ENCODE measurements at regions not wholly inside any gene's neighbourhood (a gene's known extent, or its start where the extent isn't known, plus 50 kb on each side); places are given as distances from the start of the nearest gene placed in this dataset.

DNA sequence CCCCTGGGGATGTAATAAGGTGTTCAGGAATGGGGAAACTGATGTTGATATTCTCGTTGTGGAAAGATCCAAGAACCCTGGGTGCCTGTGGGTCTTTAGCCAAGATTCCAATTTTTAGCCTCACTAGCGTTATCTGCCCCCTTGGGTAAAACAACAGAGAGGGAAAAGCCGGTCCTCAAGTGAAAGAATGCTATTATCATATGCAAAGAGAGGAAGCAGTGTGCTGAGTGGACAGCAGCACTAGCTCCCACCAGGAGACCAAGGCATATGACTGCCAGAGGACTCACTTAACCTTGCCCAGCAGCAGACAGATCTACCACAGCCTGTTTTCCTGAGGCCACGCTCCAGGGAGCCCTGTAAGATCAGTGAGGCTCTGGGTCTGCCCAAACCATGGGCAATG lies 257.9 kb upstream of the CPEB2 start:
- DNase-seq, result no peak

DNA sequence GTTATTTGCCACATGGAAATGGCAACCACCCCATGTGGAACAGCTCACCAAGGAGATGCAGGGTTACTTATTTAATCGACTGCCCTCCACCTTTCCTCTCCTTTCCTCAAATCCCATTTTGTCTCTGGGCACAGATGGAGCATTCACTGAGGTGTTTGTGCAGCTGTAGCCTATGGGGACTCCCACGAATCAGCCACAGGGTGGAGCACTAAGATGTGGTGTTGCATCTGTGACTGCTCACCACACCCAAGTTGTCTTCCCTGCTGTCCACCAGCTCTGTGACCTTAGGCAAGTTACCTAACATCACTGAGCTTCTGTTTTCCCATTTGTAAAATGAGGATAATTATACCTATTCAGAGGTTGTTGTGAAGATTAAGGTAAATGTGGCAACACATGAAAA lies 252.4 kb upstream of the CPEB2 start:
- peak; percentile 82 for DNase-seq

DNA sequence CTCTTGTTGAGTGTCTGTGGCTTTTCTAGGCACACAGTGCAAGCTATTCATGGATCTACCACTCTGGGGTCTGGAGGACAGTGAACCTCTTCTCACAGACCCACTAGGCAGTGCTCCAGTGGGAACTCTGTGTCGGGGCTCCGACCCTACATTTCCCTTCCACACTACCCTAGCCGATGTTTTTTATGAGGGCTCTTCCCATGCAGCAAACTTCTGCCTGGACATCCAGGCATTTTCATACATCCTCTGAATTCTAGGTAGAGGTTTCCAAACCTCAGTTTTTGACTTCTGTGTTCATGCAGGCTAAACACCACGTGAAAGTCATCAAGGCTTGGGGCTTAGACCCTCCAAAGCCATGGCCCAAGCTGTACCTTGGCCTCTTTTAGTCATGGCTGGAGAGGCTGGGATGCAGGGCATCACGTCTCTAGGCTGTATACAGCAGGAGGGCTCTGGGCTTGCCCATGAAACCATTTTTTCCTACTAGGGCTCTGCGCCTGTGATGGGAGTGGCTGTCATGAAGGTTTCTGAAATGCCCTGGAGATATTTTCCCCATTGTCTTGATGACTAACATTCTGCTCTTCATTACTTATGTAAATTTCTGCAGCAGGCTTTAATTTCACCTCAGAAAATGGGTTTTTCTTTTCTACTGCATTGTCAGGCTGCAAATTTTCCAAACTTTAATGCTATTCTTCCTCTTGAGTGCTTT lies 249.8 kb upstream of the CPEB2 start:
- DNase-seq, result no peak

DNA sequence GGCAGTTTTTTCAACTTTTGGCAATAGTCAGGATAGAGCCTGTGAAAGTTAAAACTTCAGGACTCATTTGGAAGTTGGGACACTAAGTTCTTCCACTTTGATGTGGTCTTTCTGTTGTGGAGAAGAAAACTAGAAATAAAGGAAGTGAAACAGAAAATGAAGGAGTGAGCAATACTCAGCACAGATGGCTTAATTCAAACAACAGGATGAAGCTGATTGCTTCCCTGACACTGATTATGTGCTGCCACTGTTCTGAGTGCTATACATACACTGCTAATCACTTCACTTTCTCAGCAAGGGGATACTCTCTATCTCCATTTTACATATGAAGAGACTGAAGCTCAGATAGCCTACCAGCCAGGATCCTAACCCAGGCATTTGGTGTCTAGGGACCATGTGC lies 235.1 kb upstream of the CPEB2 start:
- peak; percentile 6 for DNase-seq

DNA sequence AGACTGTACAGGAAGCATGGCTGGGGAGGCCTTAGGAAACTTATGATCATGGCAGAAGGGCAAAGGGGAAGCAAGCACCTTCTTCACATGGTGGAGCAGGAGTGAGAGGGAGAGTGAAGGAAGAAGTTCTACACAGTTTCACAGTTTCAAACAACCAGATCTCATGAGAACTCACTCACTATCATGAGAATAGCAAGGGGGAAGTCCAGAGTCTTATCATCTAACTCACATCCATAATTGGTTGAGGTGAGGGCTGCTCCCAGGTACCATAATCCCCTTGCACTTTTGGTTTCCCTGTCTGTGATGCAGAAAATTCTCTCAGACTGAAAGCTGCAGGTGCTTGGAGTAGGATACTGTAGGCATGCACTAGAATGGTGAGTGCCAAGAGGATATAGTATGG lies 233.8 kb upstream of the CPEB2 start:
- no peak for DNase-seq

DNA sequence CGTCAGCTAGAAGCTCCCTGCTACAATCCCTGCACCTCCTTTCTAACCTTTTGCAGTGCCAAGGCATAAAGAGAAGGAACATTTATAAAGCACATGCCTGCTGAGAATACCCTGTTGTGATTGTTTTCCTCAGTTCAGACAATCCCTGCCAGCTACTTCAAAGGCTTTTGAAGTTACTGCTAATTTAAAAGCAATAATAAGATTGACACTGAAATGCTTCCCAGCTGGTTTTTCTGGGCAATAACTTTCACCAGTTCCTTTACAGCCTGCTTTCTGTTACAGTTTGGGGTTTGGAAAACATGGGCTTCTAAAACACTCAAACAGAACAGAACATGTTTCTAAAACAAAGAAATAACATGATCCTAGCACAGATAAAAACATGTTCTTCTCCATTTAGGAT lies 232.3 kb upstream of the CPEB2 start:
- DNase-seq, result no peak

DNA sequence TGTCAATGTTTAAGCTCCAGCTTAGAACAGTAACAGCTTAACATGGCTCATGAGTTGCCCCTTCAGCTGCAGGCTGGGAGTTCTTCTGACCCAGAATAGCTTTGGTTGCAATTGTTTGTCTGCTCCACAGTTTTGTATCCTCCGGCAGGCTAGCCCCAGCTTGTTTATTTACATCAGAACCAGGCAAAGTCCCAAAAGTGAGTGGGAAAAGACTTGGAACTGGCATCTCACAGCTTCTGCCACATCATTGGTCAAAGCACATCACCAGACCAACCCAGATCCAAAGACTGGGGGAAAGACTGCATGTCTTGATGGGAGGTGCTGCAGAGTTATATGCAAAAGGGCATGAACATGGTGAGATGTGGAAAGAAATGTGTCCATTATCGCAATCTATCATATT lies 231.2 kb upstream of the CPEB2 start:
- DNase-seq, result no peak

DNA sequence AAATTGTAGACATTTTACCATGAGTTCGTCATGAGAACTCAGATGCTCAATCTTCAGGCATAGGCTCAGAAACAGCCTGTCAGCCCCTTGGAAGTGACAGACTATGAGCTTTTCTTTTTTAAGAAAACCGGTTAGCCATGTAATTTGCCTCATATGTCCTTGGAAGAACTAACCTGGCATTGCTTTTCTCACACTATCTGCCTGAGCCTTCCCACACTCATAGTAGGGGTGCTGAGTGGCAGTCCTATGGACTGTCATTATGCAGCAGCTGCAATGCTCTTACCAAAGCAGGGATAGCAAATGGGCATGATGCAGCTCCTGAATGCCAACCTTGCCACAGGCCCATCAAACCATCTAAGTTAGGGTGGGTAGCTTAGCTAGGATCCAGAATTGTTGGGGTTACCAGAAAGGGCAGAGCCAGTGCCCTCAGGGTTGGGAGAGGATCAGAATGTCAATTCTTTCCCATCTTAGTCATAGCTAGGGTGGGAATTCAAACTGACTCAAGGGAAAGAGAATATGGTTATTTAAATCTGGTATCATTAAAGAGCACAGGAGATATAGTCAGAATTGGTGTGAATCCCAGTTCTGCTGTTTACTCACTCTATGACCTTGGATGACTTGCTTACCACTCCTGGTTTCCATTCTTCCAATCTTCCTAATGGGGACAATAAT lies 230.6 kb upstream of the CPEB2 start:
- no peak for DNase-seq

DNA sequence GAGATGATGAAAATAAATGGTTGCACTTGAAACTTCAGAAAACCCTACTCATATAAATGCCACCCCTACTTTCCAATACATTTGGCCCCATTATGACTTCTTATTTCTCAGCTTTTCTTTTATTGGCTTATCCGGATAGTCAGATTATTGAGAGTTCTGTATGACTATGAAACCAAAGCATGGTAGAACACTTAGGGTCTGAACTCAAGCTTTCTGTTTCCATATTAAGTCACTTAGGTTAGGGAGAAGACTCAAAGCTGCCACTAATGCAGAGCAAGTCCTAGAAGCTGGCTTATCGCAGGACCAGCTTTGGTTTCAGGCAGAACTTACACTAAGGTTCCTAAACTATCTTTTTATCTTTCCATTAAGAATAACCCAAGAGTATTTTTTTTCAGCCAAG lies 229.9 kb upstream of the CPEB2 start:
- no peak for DNase-seq

DNA sequence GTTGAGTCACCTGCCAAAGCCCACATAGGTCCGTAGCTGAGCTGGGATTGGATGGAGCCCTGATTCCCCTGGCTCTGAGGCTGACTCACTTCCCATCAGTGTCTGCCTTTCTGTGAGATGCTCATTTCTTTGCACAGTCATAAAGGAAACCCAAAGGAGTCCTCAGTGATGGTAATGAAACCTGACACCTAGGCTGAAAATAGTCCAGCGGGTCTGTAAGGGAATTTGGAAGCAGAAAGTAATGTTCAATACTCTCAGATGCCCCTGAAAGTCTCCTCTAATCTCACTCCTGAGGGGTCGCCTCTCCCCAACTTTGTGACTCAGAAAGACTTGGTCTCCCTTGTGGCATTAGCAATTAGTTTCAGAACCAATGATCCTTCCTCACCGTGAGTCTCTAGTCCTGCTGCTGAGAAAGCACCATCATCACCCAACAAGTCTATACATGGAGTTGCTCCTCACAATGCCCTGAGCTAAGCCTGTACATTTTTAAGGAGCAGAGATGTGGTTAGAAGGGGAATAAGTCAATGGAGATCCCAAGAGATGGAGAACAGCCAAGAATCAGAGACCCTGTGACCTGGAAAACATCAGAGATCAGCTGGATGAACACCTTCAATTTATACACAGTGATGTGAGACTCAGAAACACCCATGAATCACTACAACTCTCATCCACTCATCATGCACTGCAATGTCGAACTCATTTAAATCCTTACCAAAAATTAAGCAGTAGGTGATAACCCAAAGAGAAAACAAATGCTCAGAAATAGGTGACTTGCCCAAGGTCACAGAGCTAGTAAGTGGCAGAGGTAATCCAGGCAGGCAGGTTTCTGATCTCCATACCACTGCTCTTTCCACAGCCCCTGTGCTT lies 219.0 kb upstream of the CPEB2 start:
- no peak for DNase-seq

DNA sequence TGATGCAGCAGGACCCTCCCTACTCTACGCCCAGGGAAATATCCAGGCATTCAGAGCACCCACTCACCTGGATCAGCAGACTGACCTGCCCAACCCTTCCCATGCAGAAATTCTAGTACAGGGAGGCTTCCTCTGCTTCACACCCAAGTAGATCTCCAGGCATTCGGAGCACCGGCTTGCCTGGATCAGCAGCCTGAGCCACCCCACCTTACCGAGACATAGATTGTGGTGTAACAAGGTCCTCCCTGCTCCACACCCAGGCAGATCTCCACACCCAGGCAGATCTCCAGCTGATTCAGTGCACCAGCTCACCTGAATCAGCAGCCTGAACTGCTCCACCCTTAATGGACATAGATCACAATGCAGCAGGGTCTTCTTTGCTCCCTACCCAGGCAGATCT lies 215.1 kb upstream of the CPEB2 start:
- no peak for DNase-seq

DNA sequence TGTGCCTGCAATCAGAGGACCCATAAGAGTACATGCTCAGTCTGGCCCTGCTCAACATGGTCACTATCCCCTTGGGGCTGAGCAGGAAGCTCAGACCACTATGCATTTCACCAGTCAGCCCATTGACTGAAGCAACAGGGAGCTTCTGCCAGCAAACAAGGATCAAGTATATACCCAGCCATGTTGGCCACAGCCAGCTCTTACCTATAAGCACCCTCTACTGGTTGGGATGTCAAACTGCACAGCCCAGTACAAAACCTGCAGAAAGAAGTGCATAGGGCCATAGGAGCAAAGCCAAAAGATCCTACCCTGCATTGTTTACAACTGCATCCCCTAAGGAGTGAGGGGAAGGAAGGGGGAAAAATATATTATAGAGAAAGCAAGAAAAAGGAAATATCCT lies 214.4 kb upstream of the CPEB2 start:
- DNase-seq, result peak; percentile 32

DNA sequence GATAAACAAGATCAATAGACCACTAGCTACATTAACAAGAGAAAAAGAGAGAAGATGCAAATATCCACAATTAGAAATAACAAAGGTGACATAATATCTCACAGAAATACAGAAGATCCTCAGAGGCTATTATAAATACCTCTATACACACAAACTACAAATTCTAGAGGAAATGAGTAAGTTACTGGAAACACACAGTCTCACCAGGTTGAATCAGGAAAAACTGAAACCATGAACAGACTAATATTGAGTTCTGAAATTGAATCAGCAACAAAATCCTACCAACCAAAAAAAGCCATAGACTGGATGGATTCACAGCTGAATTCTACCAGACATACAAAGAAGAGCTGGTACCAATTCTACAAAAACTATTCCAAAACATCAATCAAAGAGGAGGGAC lies 211.8 kb upstream of the CPEB2 start:
- no peak for DNase-seq

DNA sequence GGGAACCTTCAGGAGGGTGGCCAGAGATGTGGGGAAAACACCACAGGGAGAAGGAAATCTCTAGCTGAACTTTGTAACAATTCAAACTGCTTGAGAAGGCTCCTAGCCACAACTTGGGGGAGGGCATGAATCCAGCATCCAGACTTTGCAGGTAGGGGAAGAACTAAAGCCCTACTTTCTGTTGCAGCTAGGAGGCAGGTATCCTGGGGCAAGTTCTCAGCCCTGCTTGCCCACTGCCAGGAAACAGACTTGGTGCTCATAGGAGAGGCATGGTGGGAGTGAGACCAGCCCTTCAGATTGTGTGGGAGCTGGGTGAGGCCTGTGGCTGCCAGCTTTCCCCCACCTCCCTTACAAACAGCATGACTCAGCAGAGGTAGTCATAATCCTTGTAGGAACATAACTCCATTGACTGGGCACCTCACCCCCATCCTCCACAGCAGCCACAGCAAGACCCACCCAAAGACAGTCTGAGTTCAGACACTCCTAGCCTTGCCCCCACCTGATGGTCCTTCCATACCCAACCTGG lies 209.5 kb upstream of the CPEB2 start:
- DNase-seq, result no peak

DNA sequence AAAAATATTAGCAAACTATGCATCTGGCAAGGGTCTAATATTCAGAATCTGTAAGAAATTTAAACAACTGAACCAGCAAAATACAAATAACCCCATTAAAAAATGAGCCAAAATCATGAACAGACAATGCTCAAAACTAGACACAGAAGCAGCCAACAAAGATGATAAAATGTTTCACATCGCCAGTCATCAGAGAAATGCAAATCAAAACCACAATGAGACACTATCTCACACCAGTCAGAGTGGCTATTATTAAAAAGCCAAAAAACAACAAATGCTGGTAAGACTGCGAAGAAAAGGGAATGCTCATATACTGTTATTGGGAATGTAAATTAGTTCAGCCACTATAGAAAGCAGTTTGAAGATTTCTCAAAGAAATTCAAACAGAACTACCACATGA lies 201.3 kb upstream of the CPEB2 start:
- DNase-seq, result no peak

DNA sequence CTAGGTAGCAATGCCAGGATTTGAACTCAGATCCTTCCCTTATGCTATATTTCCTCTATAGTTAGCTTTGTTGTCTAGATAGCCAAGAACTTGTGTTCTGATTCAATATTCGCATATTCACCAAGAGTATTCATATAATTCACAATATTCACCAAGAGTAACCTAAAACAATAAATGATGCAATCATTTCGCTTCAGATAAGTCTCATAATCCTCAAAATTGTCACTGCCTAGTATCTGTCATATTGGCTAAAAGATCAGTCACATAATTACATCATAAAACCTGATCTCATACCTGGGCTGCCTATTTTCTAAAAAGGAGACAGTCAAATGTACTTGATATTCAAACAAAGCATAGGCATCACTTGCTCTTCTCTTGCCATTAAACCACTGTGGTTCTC lies 199.7 kb upstream of the CPEB2 start:
- DNase-seq, result no peak

DNA sequence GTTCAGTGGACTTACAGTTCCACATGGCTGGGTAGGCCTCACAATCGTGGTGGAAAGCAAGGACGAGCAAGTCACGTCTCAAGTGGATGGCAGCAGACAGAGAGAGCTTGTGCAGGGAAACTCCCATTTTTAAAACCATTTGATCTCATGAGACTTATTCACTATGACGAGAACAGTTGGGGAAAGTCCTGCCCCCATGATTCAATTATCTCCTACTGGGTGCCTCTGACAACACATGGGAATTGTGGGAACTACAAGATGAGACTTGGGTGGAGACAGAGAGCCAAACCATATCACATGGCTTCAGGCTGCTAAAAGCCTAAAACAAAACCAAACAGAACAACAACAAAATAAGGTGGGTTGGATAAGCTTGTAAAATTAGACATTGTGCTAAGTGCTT lies 194.4 kb upstream of the CPEB2 start:
- DNase-seq, result no peak

DNA sequence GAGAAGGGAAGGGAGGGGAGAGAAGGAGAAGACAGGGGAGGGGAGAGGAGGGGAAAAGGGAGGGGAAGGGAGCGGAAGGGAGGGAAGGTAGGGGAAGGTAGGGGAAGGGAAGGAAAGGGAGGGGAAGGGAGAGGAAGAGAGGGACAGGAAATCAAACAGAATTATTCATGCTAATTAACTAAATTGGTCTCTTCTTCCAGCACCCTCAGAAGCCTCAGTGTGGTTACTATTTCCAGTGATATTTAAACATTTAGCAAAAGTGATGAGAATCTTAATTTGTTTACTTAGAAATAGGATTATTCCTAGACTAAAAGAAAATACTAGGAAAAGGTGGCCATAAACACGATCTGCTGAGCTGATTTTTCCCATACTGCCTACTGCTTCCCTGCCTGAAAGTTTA lies 193.1 kb upstream of the CPEB2 start:
- no peak for DNase-seq

DNA sequence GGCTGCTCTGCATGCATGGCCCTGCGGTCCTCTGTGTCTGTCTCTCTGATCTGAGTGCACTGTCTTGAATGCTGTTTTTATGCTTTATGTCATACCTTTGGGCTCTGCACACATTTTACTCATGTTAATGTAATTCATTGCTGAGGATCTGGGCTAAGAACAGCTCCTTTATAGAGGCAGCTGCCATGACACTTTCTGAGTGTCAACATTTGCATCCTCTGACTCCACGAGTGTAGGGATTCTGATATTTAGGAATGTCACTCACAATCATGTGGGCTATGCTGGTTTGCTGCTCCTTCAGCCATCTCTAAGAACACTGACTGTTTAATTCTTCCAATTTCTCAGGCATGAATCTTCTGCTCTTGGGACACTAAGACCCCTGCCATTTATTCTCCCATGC lies 192.2 kb upstream of the CPEB2 start:
- DNase-seq, result no peak

DNA sequence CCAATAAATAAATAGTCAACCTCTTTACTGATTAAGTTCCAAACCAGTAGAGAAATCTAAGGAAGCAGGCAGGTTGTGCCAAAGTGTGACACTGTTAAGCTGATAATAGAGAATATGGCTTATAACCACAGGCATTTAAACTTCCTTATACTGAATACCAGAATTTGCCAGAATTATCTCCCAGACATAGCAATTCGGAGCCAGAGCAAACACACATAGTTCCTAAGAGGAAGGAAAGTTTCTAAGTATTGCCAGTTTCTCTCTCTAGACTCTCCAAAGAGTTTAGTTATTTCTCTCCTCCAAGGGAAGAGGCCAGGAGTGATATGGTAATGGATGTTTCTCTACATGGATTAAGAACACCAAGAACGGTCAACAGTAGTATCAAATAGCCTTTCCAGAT lies 191.7 kb upstream of the CPEB2 start:
- no peak for DNase-seq

DNA sequence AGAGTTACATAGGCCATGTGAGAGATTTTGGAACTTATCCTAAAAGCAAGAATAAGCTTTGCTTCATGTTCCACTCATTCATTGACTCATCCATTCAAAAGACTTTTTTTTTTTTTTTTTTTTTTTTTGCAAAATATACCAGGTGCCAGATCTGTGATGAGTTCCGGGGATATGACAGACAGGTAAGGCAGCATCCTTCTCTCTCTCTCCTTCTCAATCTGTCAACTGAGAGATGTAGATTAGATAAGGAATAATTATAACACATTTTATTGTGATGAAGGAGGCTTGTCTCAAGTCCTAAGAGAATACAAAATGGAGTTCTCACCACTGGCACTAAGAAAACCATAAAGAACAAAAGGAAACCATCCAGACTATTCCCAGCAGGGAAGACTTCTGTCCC lies 190.2 kb upstream of the CPEB2 start:
- no peak for DNase-seq

DNA sequence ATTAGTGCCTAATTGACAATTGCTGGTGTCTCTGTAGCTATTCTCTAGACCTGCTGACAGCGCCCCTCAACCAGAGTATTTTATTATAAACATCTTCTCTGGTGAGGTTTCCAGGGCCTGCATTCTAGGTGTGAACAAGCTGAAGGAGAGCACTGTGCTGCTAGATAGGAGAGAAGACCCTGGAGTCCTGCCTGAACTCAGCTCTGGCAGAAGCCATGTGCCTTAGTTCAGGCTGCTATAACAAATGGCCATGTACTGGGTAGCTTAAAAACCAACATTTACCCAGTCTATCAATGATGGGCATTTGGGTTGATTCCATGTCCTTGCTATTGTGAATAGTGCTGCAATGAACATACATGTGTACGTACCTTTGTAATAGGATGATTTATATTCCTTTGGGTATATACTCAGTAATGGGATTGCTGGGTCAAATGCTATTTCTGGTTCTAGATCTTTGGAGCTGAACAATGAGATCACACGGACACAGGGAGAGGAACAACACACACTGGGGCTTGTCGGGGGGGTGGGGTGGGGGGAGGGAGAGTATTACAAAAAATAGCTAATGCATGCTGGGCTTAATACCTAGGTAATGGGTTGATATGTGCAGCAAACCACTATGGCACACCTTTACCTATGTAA lies 185.5 kb upstream of the CPEB2 start:
- DNase-seq, result no peak

DNA sequence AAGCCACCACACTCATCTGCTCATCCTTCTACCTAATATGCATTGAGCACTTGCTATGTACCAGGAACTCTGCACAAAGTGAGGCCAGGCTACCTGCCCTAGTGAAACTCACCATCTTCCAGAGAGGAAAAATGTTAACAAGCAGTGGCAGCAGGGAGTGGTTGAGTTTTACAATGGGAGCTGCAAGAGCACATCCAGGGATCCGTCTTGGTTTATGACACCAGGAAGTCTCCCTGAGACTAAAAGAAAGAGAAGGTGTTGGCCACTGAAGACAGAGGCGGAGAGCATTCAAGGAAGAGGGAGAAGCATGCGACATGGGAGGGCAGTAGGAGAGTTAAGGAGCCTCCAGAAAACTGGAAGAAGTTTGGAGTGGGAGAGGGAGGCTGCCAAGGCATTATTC lies 178.1 kb upstream of the CPEB2 start:
- no peak for DNase-seq

All from NCI-H82 (cell line).